HepG2 (cell line): ENCODE measurements at regions not wholly inside any gene's neighbourhood (a gene's known extent, or its start where the extent isn't known, plus 50 kb on each side); places are given as distances from the start of the nearest gene placed in this dataset.

Experiments
- ATAC-seq: fragments of 200-7000 bp; cut with Tn5 transposase; 3 replicates; pipeline ENCODE4 v1.9.1; 2020; ENCODE audit warnings: mild to moderate bottlenecking, moderate library complexity
- BruUV-seq: library from RNA; stranded (reverse); fragments of 400-500 nt; replicated peaks from 2 replicates; lab custom pipeline; 2021; lab: Mats Ljungman, UMichigan
- CTCF ChIA-PET: fragments of 300-600 bp; formaldehyde crosslinking; extraction: SDS; loops from one replicate; lab custom pipeline; 2021; ENCODE audit warnings: low total read pairs, inconsistent platforms, low intra/inter-chr PET ratio; lab: Yijun Ruan, JAX
- POLR2A ChIA-PET: fragments of 350-600 bp; sonication (Branson Sonifier 250); formaldehyde crosslinking; loops from one replicate; lab custom pipeline; 2020; ENCODE audit warnings: antibody characterized with exemption, inconsistent platforms; lab: Yijun Ruan, JAX
- DNase-seq: peaks from one replicate; pipeline ENCODE4 v3.0.0-alpha.2; 2015; ENCODE audit warnings: low spot score
- FAIRE-seq: peaks from 3 replicates; lab custom pipeline; 2011; peaks lifted over from hg19 to GRCh38; lab: Jason Lieb, UNC
- H2AFZ ChIP-seq: one replicate; pipeline ENCODE4 v1.6.1; 2011; ENCODE audit warnings: low read length, inconsistent platforms
- H3K27ac ChIP-seq: fragments of 300-600 bp; 3 replicates; pipeline ENCODE4 v1.8.0; 2011; ENCODE audit warnings: mixed run types, mild to moderate bottlenecking, mixed read lengths, low read length, inconsistent platforms; ENCODE audit not compliant: insufficient read depth; ENCODE audit errors: extremely low read length
- H3K27me3 ChIP-seq, 2 experiments: fragments of 200-600 bp in 1 of 2; 2 replicates in 1 of 2; 3 replicates in 1 of 2; pipeline versions ENCODE4 v1.6.0 to v1.8.0; 2011; ENCODE audit warnings: low read length in 2 of 2, mild to moderate bottlenecking in 2 of 2, moderate library complexity in 2 of 2, inconsistent platforms in 1 of 2; ENCODE audit not compliant: insufficient read depth in 2 of 2, control insufficient read depth in 1 of 2
- H3K36me3 ChIP-seq, 2 experiments: fragments of 200-600 bp in 1 of 2; replicated peaks in 1 of 2; 2 replicates in 1 of 2; 3 replicates in 1 of 2; pipeline versions ENCODE4 v1.5.1 to v1.8.0; 2011; ENCODE audit warnings: low read length in 2 of 2, inconsistent platforms in 1 of 2; ENCODE audit not compliant: insufficient read depth in 2 of 2, control insufficient read depth in 1 of 2
- H3K4me1 ChIP-seq: 2 replicates; pipeline ENCODE4 v1.5.1; 2012; ENCODE audit warnings: low read length, inconsistent platforms; ENCODE audit not compliant: insufficient read depth
- H3K4me2 ChIP-seq: 2 replicates; pipeline ENCODE4 v1.6.0; 2011; ENCODE audit warnings: low read depth, low read length, inconsistent platforms
- H3K4me3 ChIP-seq, 3 experiments: fragments of 200-600 bp in 1 of 3; sonication (generic), shearing (Covaris generic) in 1 of 3; replicated peaks in 1 of 3; 2 replicates each; pipeline ENCODE4 v1.5.1; 2011 to 2016; ENCODE audit warnings: low read length in 3 of 3, inconsistent platforms in 2 of 3, low read depth in 2 of 3, mild to moderate bottlenecking in 2 of 3, control low read depth in 1 of 3, mixed read lengths in 1 of 3; ENCODE audit not compliant: insufficient read depth in 1 of 3
- H3K79me2 ChIP-seq: one replicate; pipeline ENCODE4 v1.6.1; 2011; ENCODE audit warnings: low read length, inconsistent platforms; ENCODE audit not compliant: insufficient read depth
- H3K9ac ChIP-seq: 2 replicates; pipeline ENCODE4 v1.6.0; 2011; ENCODE audit warnings: mild to moderate bottlenecking, low read depth, low read length, inconsistent platforms; ENCODE audit not compliant: insufficient read depth
- H3K9me3 ChIP-seq: 2 replicates; pipeline ENCODE4 v1.5.1; 2012; ENCODE audit warnings: mild to moderate bottlenecking, low read length
- H4K20me1 ChIP-seq: 2 replicates; pipeline ENCODE4 v1.6.0; 2011; ENCODE audit warnings: inconsistent platforms, mild to moderate bottlenecking, low read length, moderate library complexity; ENCODE audit not compliant: insufficient read depth
- CSRNP2 ChIP-seq: sonication (generic); formaldehyde crosslinking; conservative IDR thresholded peaks from 2 replicates; pipeline ENCODE4 v1.8.0; 2022; ENCODE audit warnings: low read depth, missing genetic modification reagents
- E2F1 ChIP-seq: sonication (generic); formaldehyde crosslinking; IDR thresholded peaks from 2 replicates; pipeline ENCODE4 v1.5.0; 2020; ENCODE audit warnings: missing genetic modification reagents
- TFE3 ChIP-seq: IDR thresholded peaks from 2 replicates; pipeline ENCODE4 v1.6.1; 2016
- ZBTB20 ChIP-seq: sonication (generic); formaldehyde crosslinking; IDR thresholded peaks from 2 replicates; pipeline ENCODE4 v1.8.1; 2023; ENCODE audit warnings: missing genetic modification reagents, low read depth, mild to moderate bottlenecking, borderline replicate concordance
- ZC3H13 ChIP-seq: sonication (generic); formaldehyde crosslinking; IDR thresholded peaks from 2 replicates; pipeline ENCODE4 v1.8.1; 2023; ENCODE audit warnings: mild to moderate bottlenecking, missing genetic modification reagents, moderate library complexity
- ZNF264 ChIP-seq: sonication (generic); formaldehyde crosslinking; IDR thresholded peaks from 2 replicates; pipeline ENCODE4 v1.4.0; 2020; ENCODE audit warnings: missing genetic modification reagents
- ZNF512 ChIP-seq: sonication (generic); formaldehyde crosslinking; IDR thresholded peaks from 2 replicates; pipeline ENCODE4 v1.4.0; 2020; ENCODE audit warnings: mild to moderate bottlenecking, missing genetic modification reagents
- ZNF563 ChIP-seq: sonication (generic); formaldehyde crosslinking; IDR thresholded peaks from 2 replicates; pipeline ENCODE4 v1.8.0; 2022; ENCODE audit warnings: mild to moderate bottlenecking, moderate library complexity, missing genetic modification reagents
- ZNF691 ChIP-seq: sonication (generic); formaldehyde crosslinking; IDR thresholded peaks from 2 replicates; pipeline ENCODE4 v1.4.0; 2020; ENCODE audit warnings: missing genetic modification reagents, low read depth, mild to moderate bottlenecking, borderline replicate concordance
- WGBS: methylation state at CpG from one replicate; pipeline ENCODE4 v1.1.6; 2017; ENCODE audit warnings: low lambda C conversion rate; 5-methylcytosine and 5-hydroxymethylcytosine counted together
- in situ Hi-C: cut with HindIII; loops from 2 replicates; pipeline ENCODE4 v1.10.0; 2017; ENCODE audit warnings: low pct_unique_long_range_greater_than_20kb; ENCODE audit not compliant: extremely low pct_ligation_motif_present
- intact Hi-C: fragments of 100-400 bp; cut with micrococcal nuclease; formaldehyde crosslinking; loops from one replicate; pipeline ENCODE4 v1.10.0; 2022; ENCODE audit not compliant: unreplicated experiment

GRCh38 chr4:95982516-95982915 is 142.6 kb downstream of the PDHA2 start (continued):
- TF ChIP-seq CSRNP2, result no peak
- TF ChIP-seq, all 625 proteins: peak for 0

DNA sequence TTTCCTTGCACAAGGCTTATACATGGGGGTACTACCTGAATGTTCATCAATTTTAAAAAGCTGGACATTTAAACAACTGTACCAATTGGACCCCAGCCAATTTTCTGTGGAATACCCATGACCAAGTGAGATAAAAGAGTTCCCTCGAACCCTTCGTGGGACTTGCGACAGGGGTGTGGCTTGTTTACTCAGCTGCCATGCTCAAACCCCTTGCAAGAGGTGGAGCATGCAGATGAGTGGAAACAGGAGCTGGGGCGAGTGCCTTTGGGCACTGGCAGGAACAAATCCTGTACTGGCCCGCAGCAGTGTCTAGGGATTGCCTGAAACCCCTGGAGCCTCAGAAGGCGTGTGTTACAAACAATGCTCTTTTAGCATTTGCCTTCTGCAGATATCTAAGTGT is 144.2 kb downstream of the PDHA2 start:
- Histone ChIP-seq H3K4me1 (no peaks in the 10 kb centered on the region), H4K20me1 (no peaks in the 10 kb centered on the region), H3K9me3 (peaks cover 7% of the 10 kb centered on the region; the same call in 1 of the 2 replicates), H3K27me3 (no peaks in the 10 kb centered on the region), H3K36me3 (no peaks in the 10 kb centered on the region), H2AFZ (no peak overlapping the region), H3K9ac (no peak overlapping the region), H3K4me2 (no peak overlapping the region), H3K27ac (no peak overlapping the region), H3K79me2 (no peaks in the 10 kb centered on the region), H3K4me3 (no peak overlapping the region)
- no peak for DNase-seq
- intact Hi-C loops, result no loop called here
- ChIA-PET POLR2A (no interaction called here), CTCF (no interaction called here)
- no peak for FAIRE-seq
- in situ Hi-C loops, result no loop called here
- ATAC-seq, result no peak
- no TSS peak for BruUV-seq
- TF ChIP-seq E2F1 (CRISPR knock-in tag), result no peak
- TF ChIP-seq ZNF264 (CRISPR knock-in tag), result no peak
- TF ChIP-seq ZC3H13 (CRISPR knock-in tag), result no peak
- no peak for TF ChIP-seq ZNF563 (CRISPR knock-in tag)
- no peak for TF ChIP-seq ZNF512 (CRISPR knock-in tag)
- TF ChIP-seq TFE3 (CRISPR knock-in tag), result no peak
- TF ChIP-seq ZNF691, result no peak
- no peak for TF ChIP-seq ZBTB20 (CRISPR knock-in tag)
- 17% methylated on average over 3 of the region's 6 CpGs for WGBS
